Inflammatory macrophage treated with lipopolysaccharide for 1 hour (primary cell): ENCODE measurements at regions not wholly inside any gene's neighbourhood (a gene's known extent, or its start where the extent isn't known, plus 50 kb on each side); places are given as distances from the start of the nearest gene placed in this dataset.

Experiments used
- DNase-seq, 2 donors: peaks; one replicate each; pipeline ENCODE4 v3.0.0-alpha.2; 2020 to 2022

GRCh38 chr12:102781117-102781516 lies 135.9 kb downstream of the PAH start:
- DNase-seq = peak in 1 of 2 donors; percentile 19

GRCh38 chr12:102776041-102776440 lies 141.0 kb downstream of the PAH start:
- DNase-seq = no peak

GRCh38 chr12:102769323-102769916 lies 147.6 kb downstream of the PAH start:
- peak; percentile 22 to 72 for DNase-seq

- no peak for DNase-seq
Observed at GRCh38 chr12:102766961-102767360, 150.1 kb downstream of the PAH start.

GRCh38 chr12:102765736-102766135 lies 151.3 kb downstream of the PAH start:
- DNase-seq = no peak

GRCh38 chr12:102763471-102763870 lies 153.6 kb downstream of the PAH start:
- DNase-seq = no peak

GRCh38 chr12:102763061-102763460 lies 154.0 kb downstream of the PAH start:
- no peak for DNase-seq

GRCh38 chr12:102760322-102760721 lies 156.7 kb downstream of the PAH start:
- DNase-seq = no peak

- no peak for DNase-seq
Observed at GRCh38 chr12:102759466-102759865, 157.6 kb downstream of the PAH start.

- no peak for DNase-seq
Observed at GRCh38 chr12:102757882-102758226, 159.2 kb downstream of the PAH start.

- no peak for DNase-seq
Observed at GRCh38 chr12:102757154-102757881, 159.7 kb downstream of the PAH start.

- no peak for DNase-seq
Observed at GRCh38 chr12:102756530-102756929, 160.5 kb downstream of the PAH start.

GRCh38 chr12:102755266-102755665 lies 161.8 kb downstream of the PAH start:
- no peak for DNase-seq

GRCh38 chr12:102753802-102754201 lies 163.2 kb downstream of the PAH start:
- DNase-seq = no peak

- DNase-seq = no peak
Observed at GRCh38 chr12:102748704-102749103, 168.3 kb downstream of the PAH start.

GRCh38 chr12:102746963-102747362 lies 170.1 kb downstream of the PAH start:
- no peak for DNase-seq

- no peak for DNase-seq
Observed at GRCh38 chr12:102745971-102746600, 171.0 kb downstream of the PAH start.

GRCh38 chr12:102741196-102741595 lies 175.8 kb downstream of the PAH start:
- DNase-seq = no peak

- DNase-seq = peak in 1 of 2 donors; percentile 14
Observed at GRCh38 chr12:102740141-102740955, 176.7 kb downstream of the PAH start.

- no peak for DNase-seq
Observed at GRCh38 chr12:102736328-102736727, 180.7 kb downstream of the PAH start.

- DNase-seq = no peak
Observed at GRCh38 chr12:102735104-102735503, 181.9 kb downstream of the PAH start.

- DNase-seq = no peak
Observed at GRCh38 chr12:102730996-102731395, 186.0 kb downstream of the PAH start.

- DNase-seq = no peak
Observed at GRCh38 chr12:102728506-102729242, 188.4 kb downstream of the PAH start.
